CD14-positive monocyte (primary cell): ENCODE measurements at regions not wholly inside any gene's neighbourhood (a gene's known extent, or its start where the extent isn't known, plus 50 kb on each side); places are given as distances from the start of the nearest gene placed in this dataset.

Experiments
- DNase-seq, 3 donors: peaks; one replicate each; pipeline ENCODE4 v3.0.0-alpha.2; 2011 to 2022
- H2AFZ ChIP-seq: 2 replicates; pipeline ENCODE4 v1.6.0; 2012; ENCODE audit warnings: mild to moderate bottlenecking, low read depth, low read length, inconsistent platforms; ENCODE audit not compliant: insufficient read depth, poor library complexity, severe bottlenecking
- H3K27ac ChIP-seq, 2 donors: 1 replicate in 1 of 2; 2 replicates in 1 of 2; pipeline ENCODE4 v1.5.1; 2012 to 2013; ENCODE audit warnings: low read length in 2 of 2, control low read depth in 1 of 2, inconsistent platforms in 1 of 2, low read depth in 1 of 2, mild to moderate bottlenecking in 1 of 2
- H3K27me3 ChIP-seq, 2 donors: one replicate each; pipeline versions ENCODE4 v1.6.0 to v1.6.1; 2011 to 2013; ENCODE audit warnings: low read length in 2 of 2; ENCODE audit not compliant: control insufficient read depth in 2 of 2, insufficient read depth in 2 of 2
- H3K36me3 ChIP-seq, 2 donors: replicated peaks in 1 of 2; 1 replicate in 1 of 2; 2 replicates in 1 of 2; pipeline versions ENCODE4 v1.5.1 to v1.6.1; 2012 to 2013; ENCODE audit warnings: low read length in 2 of 2, control low read depth in 1 of 2, inconsistent platforms in 1 of 2, mild to moderate bottlenecking in 1 of 2; ENCODE audit not compliant: insufficient read depth in 2 of 2, control insufficient read depth in 1 of 2
- H3K4me1 ChIP-seq, 2 donors: 1 replicate in 1 of 2; 2 replicates in 1 of 2; pipeline versions ENCODE4 v1.5.1 to v1.6.1; 2012 to 2013; ENCODE audit warnings: low read length in 2 of 2, control low read depth in 1 of 2, inconsistent platforms in 1 of 2, mild to moderate bottlenecking in 1 of 2, moderate library complexity in 1 of 2; ENCODE audit not compliant: insufficient read depth in 2 of 2, control insufficient read depth in 1 of 2
- H3K4me2 ChIP-seq: replicated peaks from 2 replicates; pipeline ENCODE3; 2012; ENCODE audit warnings: low read length, moderate library complexity, mild to moderate bottlenecking; ENCODE audit not compliant: poor library complexity, severe bottlenecking; ENCODE audit errors: extremely low read depth
- H3K4me3 ChIP-seq, 3 experiments: fragments of 200-600 bp in 1 of 3; sonication (generic) in 1 of 3; replicated peaks in 1 of 3; 1 replicate in 2 of 3; 2 replicates in 1 of 3; pipeline ENCODE4 v1.5.1; 2011 to 2013; ENCODE audit warnings: low read length in 3 of 3, mild to moderate bottlenecking in 3 of 3, control low read depth in 2 of 3, low read depth in 2 of 3, inconsistent platforms in 1 of 3, moderate library complexity in 1 of 3
- H3K79me2 ChIP-seq: 2 replicates; pipeline ENCODE4 v1.6.0; 2012; ENCODE audit warnings: mild to moderate bottlenecking, control low read depth, inconsistent platforms, low read length, moderate library complexity; ENCODE audit not compliant: insufficient read depth
- H3K9ac ChIP-seq: 2 replicates; pipeline ENCODE4 v1.6.0; 2017; ENCODE audit warnings: low read length, mild to moderate bottlenecking; ENCODE audit not compliant: insufficient read depth, poor library complexity, severe bottlenecking
- H3K9me3 ChIP-seq, 2 donors: replicated peaks in 1 of 2; 1 replicate in 1 of 2; 2 replicates in 1 of 2; pipeline versions ENCODE4 v1.5.1 to v1.6.1; 2012 to 2013; ENCODE audit warnings: low read length in 2 of 2, control low read depth in 1 of 2; ENCODE audit not compliant: control insufficient read depth in 1 of 2, insufficient read depth in 1 of 2
- H4K20me1 ChIP-seq: 2 replicates; pipeline ENCODE4 v1.6.0; 2012; ENCODE audit warnings: mild to moderate bottlenecking, low read length, control low read depth, moderate library complexity; ENCODE audit not compliant: insufficient read depth
- H3K27ac Mint-ChIP-seq, 7 donors: one replicate each; pipeline ENCODE4 v1.8.0; 2020; ENCODE audit warnings: mild to moderate bottlenecking in 7 of 7, mixed read lengths in 7 of 7, moderate library complexity in 6 of 7, inconsistent platforms in 2 of 7
- H3K27me3 Mint-ChIP-seq, 3 donors: one replicate each; pipeline ENCODE4 v1.8.0; 2021 to 2022; ENCODE audit warnings: low read depth in 3 of 3, mild to moderate bottlenecking in 3 of 3, mixed read lengths in 3 of 3, moderate library complexity in 3 of 3, inconsistent platforms in 1 of 3
- H3K36me3 Mint-ChIP-seq, 2 donors: one replicate each; pipeline ENCODE4 v1.8.0; 2020; ENCODE audit warnings: mixed read lengths in 2 of 2, inconsistent platforms in 1 of 2, mild to moderate bottlenecking in 1 of 2
- H3K4me1 Mint-ChIP-seq: one replicate; pipeline ENCODE4 v1.8.0; 2020; ENCODE audit warnings: mild to moderate bottlenecking, mixed read lengths
- H3K4me3 Mint-ChIP-seq, 2 donors: one replicate each; pipeline ENCODE4 v1.8.0; 2020; ENCODE audit warnings: mild to moderate bottlenecking in 2 of 2, mixed read lengths in 2 of 2, moderate library complexity in 1 of 2
- H3K9me3 Mint-ChIP-seq, 7 donors: one replicate each; pipeline ENCODE4 v1.8.0; 2020 to 2022; ENCODE audit warnings: mixed read lengths in 7 of 7, mild to moderate bottlenecking in 6 of 7, moderate library complexity in 6 of 7, inconsistent platforms in 2 of 7
- CTCF ChIP-seq: fragments of 200-600 bp; IDR thresholded peaks from one replicate; pipeline ENCODE4 v1.8.0; 2022; ENCODE audit warnings: antibody characterized with exemption, mild to moderate bottlenecking
- WGBS: methylation state at CpG from one replicate; pipeline ENCODE4 v1.1.5; 2013; ENCODE audit warnings: missing lambda C conversion rate; ENCODE audit not compliant: insufficient coverage; 5-methylcytosine and 5-hydroxymethylcytosine counted together
- intact Hi-C, 2 donors: fragments of 100-400 bp; cut with micrococcal nuclease; formaldehyde crosslinking; loops; one replicate each; pipeline versions ENCODE4 v1.15.0 to v1.15.1; 2023

GRCh38 chr20:11153819-11154218 is 480.0 kb upstream of the JAG1 start:
- H3K36me3 Mint-ChIP-seq: no peaks in the 10 kb centered on the region
- Histone ChIP-seq H3K9ac (no peak overlapping the region), H3K4me2 (no peak overlapping the region), H3K36me3 (no peaks in the 10 kb centered on the region), H3K4me1 (no peaks in the 10 kb centered on the region), H3K4me3 (no peak overlapping the region), H4K20me1 (no peaks in the 10 kb centered on the region), H3K27me3 (no peaks in the 10 kb centered on the region), H2AFZ (no peak overlapping the region), H3K9me3 (peaks cover 0 to 12% of the 10 kb centered on the region in 2 donors), H3K79me2 (no peaks in the 10 kb centered on the region), H3K27ac (no peak overlapping the region)
- WGBS: 100% methylated on average over 1 of the region's 1 CpG
- intact Hi-C loops: no loop called here
- peaks cover 0 to 5% (median 2%) of the 10 kb centered on the region in 7 donors for H3K9me3 Mint-ChIP-seq
- no peak for DNase-seq
- H3K27me3 Mint-ChIP-seq: no peaks in the 10 kb centered on the region
- no peak overlapping the region for H3K27ac Mint-ChIP-seq
- H3K4me1 Mint-ChIP-seq: no peaks in the 10 kb centered on the region
- no peak for TF ChIP-seq CTCF
- H3K4me3 Mint-ChIP-seq: no peak overlapping the region

GRCh38 chr20:11155156-11155756 is 481.5 kb upstream of the JAG1 start:
- no peak for TF ChIP-seq CTCF
- Histone ChIP-seq H3K4me2 (no peak overlapping the region), H3K79me2 (no peaks in the 10 kb centered on the region), H2AFZ (no peak overlapping the region), H3K4me1 (no peaks in the 10 kb centered on the region), H3K9ac (no peak overlapping the region), H3K4me3 (no peak overlapping the region), H3K9me3 (peaks cover 0 to 12% of the 10 kb centered on the region in 2 donors), H3K27ac (no peak overlapping the region), H4K20me1 (no peaks in the 10 kb centered on the region), H3K27me3 (no peaks in the 10 kb centered on the region), H3K36me3 (no peaks in the 10 kb centered on the region)
- Mint-ChIP-seq H3K27me3 (no peaks in the 10 kb centered on the region), H3K27ac (no peak overlapping the region), H3K4me1 (peaks cover 2% of the 10 kb centered on the region), H3K36me3 (no peaks in the 10 kb centered on the region), H3K9me3 (peaks cover 0 to 5% (median 2%) of the 10 kb centered on the region in 7 donors), H3K4me3 (no peak overlapping the region)
- DNase-seq: no peak
- no CpG with 5 or more reads among the region's 1 CpG for WGBS
- intact Hi-C loops: no loop called here
